ENCODE measurements at regions not wholly inside any gene's neighbourhood (a gene's known extent, or its start where the extent isn't known, plus 50 kb on each side); places are given as distances from the start of the nearest gene placed in this dataset.
A peak's percentile ranks its signal among the peaks of the same experiment; 100 is the strongest.

GRCh38 chr2:106694964-106695470, 190.9 kb downstream of the ST6GAL2 start:
- intact Hi-C loops (cut with micrococcal nuclease): no loop called here
- no peak overlapping the region for H3K27ac ChIP-seq (ENCODE audit: low read depth, low read length)
- no peak overlapping the region for H3K4me3 Mint-ChIP-seq
- no peaks in the 10 kb centered on the region for H3K36me3 ChIP-seq (ENCODE audit: insufficient read depth, low read length)
- no peak for DNase-seq
- no peaks in the 10 kb centered on the region for H3K4me1 ChIP-seq (ENCODE audit: insufficient read depth, low read length)
- H3K36me3 Mint-ChIP-seq: no peaks in the 10 kb centered on the region
- H3K4me3 ChIP-seq (ENCODE audit: low read length in 2 of 2): no peak overlapping the region
- ChIA-PET CTCF (ENCODE audit: partially characterized antibody) (no interaction called here), POLR2A (ENCODE audit: partially characterized antibody) (no interaction called here)
- no peaks in the 10 kb centered on the region for H3K9me3 ChIP-seq (ENCODE audit: control insufficient read depth in 1 of 2, low read length in 2 of 2)
- peaks cover 0 to 9% (median 0%) of the 10 kb centered on the region in 8 donors for H3K9me3 Mint-ChIP-seq
- H3K27me3 ChIP-seq (ENCODE audit: insufficient read depth, low read length): no peaks in the 10 kb centered on the region
- peaks cover 2 to 3% of the 10 kb centered on the region in 2 donors for H3K27me3 Mint-ChIP-seq
- H3K4me1 Mint-ChIP-seq: peaks cover 0 to 1% (median 0%) of the 10 kb centered on the region in 4 donors
- H3K27ac Mint-ChIP-seq: no peak overlapping the region

GRCh38 chr2:106695919-106696318, 190.0 kb downstream of the ST6GAL2 start:
- intact Hi-C loops (cut with micrococcal nuclease): no loop called here
- peaks cover 0 to 4% (median 0%) of the 10 kb centered on the region in 8 donors for H3K9me3 Mint-ChIP-seq
- H3K36me3 Mint-ChIP-seq: no peaks in the 10 kb centered on the region
- DNase-seq: no peak
- H3K4me1 Mint-ChIP-seq: no peaks in the 10 kb centered on the region
- POLR2A ChIA-PET (ENCODE audit: partially characterized antibody): no interaction called here
- Histone ChIP-seq H3K9me3 (ENCODE audit: control insufficient read depth in 1 of 2, low read length in 2 of 2) (no peaks in the 10 kb centered on the region), H3K4me1 (ENCODE audit: insufficient read depth, low read length) (no peaks in the 10 kb centered on the region), H3K36me3 (ENCODE audit: insufficient read depth, low read length) (no peaks in the 10 kb centered on the region), H3K4me3 (ENCODE audit: low read length in 2 of 2) (no peak overlapping the region), H3K27ac (ENCODE audit: low read depth, low read length) (no peak overlapping the region), H3K27me3 (ENCODE audit: insufficient read depth, low read length) (no peaks in the 10 kb centered on the region)
- CTCF ChIA-PET (ENCODE audit: partially characterized antibody): no interaction called here
- H3K27me3 Mint-ChIP-seq: peaks cover 2 to 5% of the 10 kb centered on the region in 2 donors
- no peak overlapping the region for H3K4me3 Mint-ChIP-seq
- H3K27ac Mint-ChIP-seq: no peak overlapping the region

DNA sequence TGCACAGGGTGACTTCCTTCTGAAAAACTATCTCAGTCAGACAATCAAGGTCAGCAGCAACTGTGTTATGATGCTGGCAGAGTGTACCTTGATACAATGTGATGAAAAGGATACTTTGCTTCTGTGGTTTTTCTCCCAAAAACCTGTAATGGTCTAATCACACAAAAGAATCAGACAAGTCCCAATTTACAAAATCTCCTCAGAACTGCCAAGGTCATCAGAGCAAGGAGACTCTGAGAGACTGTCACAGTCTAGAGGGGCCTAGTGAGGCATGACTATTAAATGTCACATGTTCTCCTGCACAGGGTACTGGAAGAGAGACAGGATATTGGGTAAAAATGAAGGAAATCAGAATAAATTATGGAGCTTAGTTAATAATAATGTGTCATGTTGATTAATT, 185.4 kb downstream of the ST6GAL2 start:
- CTCF ChIA-PET (ENCODE audit: partially characterized antibody): no interaction called here
- DNase-seq: no peak
- H3K27me3 Mint-ChIP-seq: peaks cover 2 to 6% of the 10 kb centered on the region in 2 donors
- no peaks in the 10 kb centered on the region for H3K9me3 Mint-ChIP-seq
- POLR2A ChIA-PET (ENCODE audit: partially characterized antibody): no interaction called here
- H3K36me3 Mint-ChIP-seq: no peaks in the 10 kb centered on the region
- no peaks in the 10 kb centered on the region for H3K4me1 ChIP-seq (ENCODE audit: insufficient read depth, low read length)
- H3K36me3 ChIP-seq (ENCODE audit: insufficient read depth, low read length): no peaks in the 10 kb centered on the region
- no peak overlapping the region for H3K4me3 ChIP-seq (ENCODE audit: low read length in 2 of 2)
- H3K4me1 Mint-ChIP-seq: no peaks in the 10 kb centered on the region
- H3K27me3 ChIP-seq (ENCODE audit: insufficient read depth, low read length): no peaks in the 10 kb centered on the region
- H3K27ac Mint-ChIP-seq: no peak overlapping the region
- intact Hi-C loops (cut with micrococcal nuclease): no loop called here
- no peaks in the 10 kb centered on the region for H3K9me3 ChIP-seq (ENCODE audit: control insufficient read depth in 1 of 2, low read length in 2 of 2)
- no peak overlapping the region for H3K4me3 Mint-ChIP-seq
- H3K27ac ChIP-seq (ENCODE audit: low read depth, low read length): no peak overlapping the region

- Histone ChIP-seq H3K36me3 (ENCODE audit: insufficient read depth, low read length) (no peaks in the 10 kb centered on the region), H3K4me1 (ENCODE audit: insufficient read depth, low read length) (no peaks in the 10 kb centered on the region), H3K4me3 (ENCODE audit: low read length in 2 of 2) (no peak overlapping the region), H3K27me3 (ENCODE audit: insufficient read depth, low read length) (no peaks in the 10 kb centered on the region), H3K27ac (ENCODE audit: low read depth, low read length) (no peak overlapping the region), H3K9me3 (ENCODE audit: control insufficient read depth in 1 of 2, low read length in 2 of 2) (no peaks in the 10 kb centered on the region)
- H3K27me3 Mint-ChIP-seq: peaks cover 2 to 6% of the 10 kb centered on the region in 2 donors
- peak overlapping the region in 1 of 7 donors; percentile 77 for H3K27ac Mint-ChIP-seq
- DNase-seq: no peak
- no peaks in the 10 kb centered on the region for H3K9me3 Mint-ChIP-seq
- no peak overlapping the region for H3K4me3 Mint-ChIP-seq
- ChIA-PET POLR2A (ENCODE audit: partially characterized antibody) (interaction anchor here (0.6 kb wide), 1 partner anchor 10 kb away, joined by 3 read pairs; no protein-coding TSS in a partner anchor), CTCF (ENCODE audit: partially characterized antibody) (no interaction called here)
- H3K4me1 Mint-ChIP-seq: no peaks in the 10 kb centered on the region
- intact Hi-C loops (cut with micrococcal nuclease): no loop called here
- H3K36me3 Mint-ChIP-seq: no peaks in the 10 kb centered on the region
Observed at GRCh38 chr2:106701203-106702022, 184.6 kb downstream of the ST6GAL2 start.

DNA sequence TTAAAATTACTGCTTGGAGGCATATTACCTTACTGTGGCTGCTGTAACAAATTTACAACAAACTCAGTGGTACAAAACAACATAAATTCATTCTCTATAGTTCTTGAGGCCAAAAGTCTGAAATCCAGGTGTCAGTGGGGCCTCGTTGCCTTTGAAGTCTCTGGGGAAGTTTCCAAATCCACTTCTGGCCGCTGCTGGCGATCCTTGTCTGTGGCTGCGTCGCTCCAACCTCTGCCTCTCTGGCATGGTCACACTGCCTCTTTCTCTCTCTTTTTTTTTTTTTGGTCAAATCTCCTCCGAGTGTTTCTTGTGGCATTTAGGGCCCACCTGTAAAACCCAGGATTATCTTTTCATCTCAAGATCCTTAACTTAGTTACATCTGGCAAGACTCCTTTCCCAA, 182.8 kb downstream of the ST6GAL2 start:
- ChIA-PET POLR2A (ENCODE audit: partially characterized antibody) (no interaction called here), CTCF (ENCODE audit: partially characterized antibody) (no interaction called here)
- Mint-ChIP-seq H3K4me1 (no peaks in the 10 kb centered on the region), H3K9me3 (no peaks in the 10 kb centered on the region), H3K27me3 (peaks cover 0 to 6% of the 10 kb centered on the region in 2 donors), H3K27ac (no peak overlapping the region), H3K36me3 (no peaks in the 10 kb centered on the region), H3K4me3 (no peak overlapping the region)
- Histone ChIP-seq H3K36me3 (ENCODE audit: insufficient read depth, low read length) (no peaks in the 10 kb centered on the region), H3K4me3 (ENCODE audit: low read length in 2 of 2) (no peak overlapping the region), H3K4me1 (ENCODE audit: insufficient read depth, low read length) (no peaks in the 10 kb centered on the region), H3K27me3 (ENCODE audit: insufficient read depth, low read length) (no peaks in the 10 kb centered on the region), H3K27ac (ENCODE audit: low read depth, low read length) (no peak overlapping the region), H3K9me3 (ENCODE audit: control insufficient read depth in 1 of 2, low read length in 2 of 2) (no peaks in the 10 kb centered on the region)
- DNase-seq: no peak
- intact Hi-C loops (cut with micrococcal nuclease): no loop called here

- no peak overlapping the region for H3K4me3 ChIP-seq (ENCODE audit: low read length in 2 of 2)
- H3K4me1 Mint-ChIP-seq: no peaks in the 10 kb centered on the region
- CTCF ChIA-PET (ENCODE audit: partially characterized antibody): no interaction called here
- H3K4me1 ChIP-seq (ENCODE audit: insufficient read depth, low read length): no peaks in the 10 kb centered on the region
- peaks cover 0 to 4% of the 10 kb centered on the region in 2 donors for H3K27me3 Mint-ChIP-seq
- DNase-seq: no peak
- no peak overlapping the region for H3K27ac Mint-ChIP-seq
- no peaks in the 10 kb centered on the region for H3K36me3 Mint-ChIP-seq
- no peaks in the 10 kb centered on the region for H3K9me3 Mint-ChIP-seq
- H3K36me3 ChIP-seq (ENCODE audit: insufficient read depth, low read length): no peaks in the 10 kb centered on the region
- no peak overlapping the region for H3K4me3 Mint-ChIP-seq
- no peak overlapping the region for H3K27ac ChIP-seq (ENCODE audit: low read depth, low read length)
- H3K9me3 ChIP-seq (ENCODE audit: control insufficient read depth in 1 of 2, low read length in 2 of 2): no peaks in the 10 kb centered on the region
- intact Hi-C loops (cut with micrococcal nuclease): no loop called here
- no peaks in the 10 kb centered on the region for H3K27me3 ChIP-seq (ENCODE audit: insufficient read depth, low read length)
- POLR2A ChIA-PET (ENCODE audit: partially characterized antibody): no interaction called here
Observed at GRCh38 chr2:106704798-106705197, 181.2 kb downstream of the ST6GAL2 start.

GRCh38 chr2:106705877-106706276, 180.1 kb downstream of the ST6GAL2 start:
- Histone ChIP-seq H3K27ac (ENCODE audit: low read depth, low read length) (no peak overlapping the region), H3K9me3 (ENCODE audit: control insufficient read depth in 1 of 2, low read length in 2 of 2) (no peaks in the 10 kb centered on the region), H3K27me3 (ENCODE audit: insufficient read depth, low read length) (no peaks in the 10 kb centered on the region), H3K4me1 (ENCODE audit: insufficient read depth, low read length) (no peaks in the 10 kb centered on the region), H3K4me3 (ENCODE audit: low read length in 2 of 2) (no peak overlapping the region), H3K36me3 (ENCODE audit: insufficient read depth, low read length) (no peaks in the 10 kb centered on the region)
- H3K27me3 Mint-ChIP-seq: peaks cover 0 to 2% of the 10 kb centered on the region in 2 donors
- no peak overlapping the region for H3K27ac Mint-ChIP-seq
- H3K4me1 Mint-ChIP-seq: no peaks in the 10 kb centered on the region
- ChIA-PET CTCF (ENCODE audit: partially characterized antibody) (no interaction called here), POLR2A (ENCODE audit: partially characterized antibody) (no interaction called here)
- intact Hi-C loops (cut with micrococcal nuclease): no loop called here
- DNase-seq: no peak
- no peak overlapping the region for H3K4me3 Mint-ChIP-seq
- H3K9me3 Mint-ChIP-seq: peaks cover 0 to 2% (median 0%) of the 10 kb centered on the region in 8 donors
- H3K36me3 Mint-ChIP-seq: no peaks in the 10 kb centered on the region

Data from CD4-positive, alpha-beta memory T cell (primary cell).